ENCODE measurements at regions not wholly inside any gene's neighbourhood (a gene's known extent, or its start where the extent isn't known, plus 50 kb on each side); places are given as distances from the start of the nearest gene placed in this dataset.

- no peak for TF ChIP-seq CTCF (IDR thresholded peaks at IDR 0.05; ENCODE audit: borderline replicate concordance, insufficient read depth, low read depth, low read length)
- no peak overlapping the region for H3K4me3 ChIP-seq (ENCODE audit: low read depth, low read length)
These were observed 215.6 kb upstream of the PPFIA2 start for GRCh38 chr12:81974762-81975161.

GRCh38 chr12:81968421-81968820 is 209.3 kb upstream of the PPFIA2 start:
- no peak for TF ChIP-seq CTCF (IDR thresholded peaks at IDR 0.05; ENCODE audit: borderline replicate concordance, insufficient read depth, low read depth, low read length)
- no peak overlapping the region for H3K4me3 ChIP-seq (ENCODE audit: low read depth, low read length)

- H3K4me3 ChIP-seq (ENCODE audit: low read depth, low read length) = no peak overlapping the region
- no peak for TF ChIP-seq CTCF (IDR thresholded peaks at IDR 0.05; ENCODE audit: borderline replicate concordance, insufficient read depth, low read depth, low read length)
These were observed 204.5 kb upstream of the PPFIA2 start for GRCh38 chr12:81963636-81964035.

GRCh38 chr12:81963026-81963425 is 203.9 kb upstream of the PPFIA2 start:
- H3K4me3 ChIP-seq (ENCODE audit: low read depth, low read length) = no peak overlapping the region
- no peak for TF ChIP-seq CTCF (IDR thresholded peaks at IDR 0.05; ENCODE audit: borderline replicate concordance, insufficient read depth, low read depth, low read length)

GRCh38 chr12:81962126-81962856 is 203.1 kb upstream of the PPFIA2 start:
- H3K4me3 ChIP-seq (ENCODE audit: low read depth, low read length) = no peak overlapping the region
- TF ChIP-seq CTCF (IDR thresholded peaks at IDR 0.05; ENCODE audit: borderline replicate concordance, insufficient read depth, low read depth, low read length) = no peak

- H3K4me3 ChIP-seq (ENCODE audit: low read depth, low read length) = no peak overlapping the region
- no peak for TF ChIP-seq CTCF (IDR thresholded peaks at IDR 0.05; ENCODE audit: borderline replicate concordance, insufficient read depth, low read depth, low read length)
These were observed 199.3 kb upstream of the PPFIA2 start for GRCh38 chr12:81958406-81958805.

GRCh38 chr12:81957631-81958030 is 198.5 kb upstream of the PPFIA2 start:
- no peak overlapping the region for H3K4me3 ChIP-seq (ENCODE audit: low read depth, low read length)
- no peak for TF ChIP-seq CTCF (IDR thresholded peaks at IDR 0.05; ENCODE audit: borderline replicate concordance, insufficient read depth, low read depth, low read length)

Data from GM12875 (cell line).